HepG2 (cell line): ENCODE measurements at regions not wholly inside any gene's neighbourhood (a gene's known extent, or its start where the extent isn't known, plus 50 kb on each side); places are given as distances from the start of the nearest gene placed in this dataset.

Experiments used
- ATAC-seq: fragments of 200-7000 bp; cut with Tn5 transposase; 3 replicates; pipeline ENCODE4 v1.9.1; 2020; ENCODE audit warnings: mild to moderate bottlenecking, moderate library complexity
- BruUV-seq: library from RNA; stranded (reverse); fragments of 400-500 nt; replicated peaks from 2 replicates; lab custom pipeline; 2021; lab: Mats Ljungman, UMichigan
- CTCF ChIA-PET: fragments of 300-600 bp; formaldehyde crosslinking; extraction: SDS; loops from one replicate; lab custom pipeline; 2021; ENCODE audit warnings: low total read pairs, inconsistent platforms, low intra/inter-chr PET ratio; lab: Yijun Ruan, JAX
- POLR2A ChIA-PET: fragments of 350-600 bp; sonication (Branson Sonifier 250); formaldehyde crosslinking; loops from one replicate; lab custom pipeline; 2020; ENCODE audit warnings: antibody characterized with exemption, inconsistent platforms; lab: Yijun Ruan, JAX
- DNase-seq: peaks from one replicate; pipeline ENCODE4 v3.0.0-alpha.2; 2015; ENCODE audit warnings: low spot score
- FAIRE-seq: peaks from 3 replicates; lab custom pipeline; 2011; peaks lifted over from hg19 to GRCh38; lab: Jason Lieb, UNC
- H2AFZ ChIP-seq: one replicate; pipeline ENCODE4 v1.6.1; 2011; ENCODE audit warnings: low read length, inconsistent platforms
- H3K27ac ChIP-seq: fragments of 300-600 bp; 3 replicates; pipeline ENCODE4 v1.8.0; 2011; ENCODE audit warnings: mixed run types, mild to moderate bottlenecking, mixed read lengths, low read length, inconsistent platforms; ENCODE audit not compliant: insufficient read depth; ENCODE audit errors: extremely low read length
- H3K27me3 ChIP-seq, 2 experiments: fragments of 200-600 bp in 1 of 2; 2 replicates in 1 of 2; 3 replicates in 1 of 2; pipeline versions ENCODE4 v1.6.0 to v1.8.0; 2011; ENCODE audit warnings: low read length in 2 of 2, mild to moderate bottlenecking in 2 of 2, moderate library complexity in 2 of 2, inconsistent platforms in 1 of 2; ENCODE audit not compliant: insufficient read depth in 2 of 2, control insufficient read depth in 1 of 2
- H3K36me3 ChIP-seq, 2 experiments: fragments of 200-600 bp in 1 of 2; replicated peaks in 1 of 2; 2 replicates in 1 of 2; 3 replicates in 1 of 2; pipeline versions ENCODE4 v1.5.1 to v1.8.0; 2011; ENCODE audit warnings: low read length in 2 of 2, inconsistent platforms in 1 of 2; ENCODE audit not compliant: insufficient read depth in 2 of 2, control insufficient read depth in 1 of 2
- H3K4me1 ChIP-seq: 2 replicates; pipeline ENCODE4 v1.5.1; 2012; ENCODE audit warnings: low read length, inconsistent platforms; ENCODE audit not compliant: insufficient read depth
- H3K4me2 ChIP-seq: 2 replicates; pipeline ENCODE4 v1.6.0; 2011; ENCODE audit warnings: low read depth, low read length, inconsistent platforms
- H3K4me3 ChIP-seq, 3 experiments: fragments of 200-600 bp in 1 of 3; sonication (generic), shearing (Covaris generic) in 1 of 3; replicated peaks in 1 of 3; 2 replicates each; pipeline ENCODE4 v1.5.1; 2011 to 2016; ENCODE audit warnings: low read length in 3 of 3, inconsistent platforms in 2 of 3, low read depth in 2 of 3, mild to moderate bottlenecking in 2 of 3, control low read depth in 1 of 3, mixed read lengths in 1 of 3; ENCODE audit not compliant: insufficient read depth in 1 of 3
- H3K79me2 ChIP-seq: one replicate; pipeline ENCODE4 v1.6.1; 2011; ENCODE audit warnings: low read length, inconsistent platforms; ENCODE audit not compliant: insufficient read depth
- H3K9ac ChIP-seq: 2 replicates; pipeline ENCODE4 v1.6.0; 2011; ENCODE audit warnings: mild to moderate bottlenecking, low read depth, low read length, inconsistent platforms; ENCODE audit not compliant: insufficient read depth
- H3K9me3 ChIP-seq: 2 replicates; pipeline ENCODE4 v1.5.1; 2012; ENCODE audit warnings: mild to moderate bottlenecking, low read length
- H4K20me1 ChIP-seq: 2 replicates; pipeline ENCODE4 v1.6.0; 2011; ENCODE audit warnings: inconsistent platforms, mild to moderate bottlenecking, low read length, moderate library complexity; ENCODE audit not compliant: insufficient read depth
- CEBPG ChIP-seq: IDR thresholded peaks from 2 replicates; pipeline ENCODE4 v1.6.1; 2016
- KDM1A ChIP-seq: IDR thresholded peaks from 2 replicates; pipeline ENCODE4 v1.6.1; 2016; ENCODE audit warnings: missing compliant biosample characterization
- PHF20 ChIP-seq: sonication (generic); formaldehyde crosslinking; IDR thresholded peaks from 2 replicates; pipeline ENCODE4 v1.5.0; 2020; ENCODE audit warnings: mild to moderate bottlenecking, missing genetic modification reagents
- RAD51 ChIP-seq: fragments of 450-650 bp; IDR thresholded peaks from 2 replicates; pipeline ENCODE4 v1.6.1; 2016; ENCODE audit warnings: borderline replicate concordance
- SP5 ChIP-seq: IDR thresholded peaks from 2 replicates; pipeline ENCODE4 v1.6.1; 2016; ENCODE audit warnings: low read depth, borderline replicate concordance
- XBP1 ChIP-seq: sonication (generic); formaldehyde crosslinking; IDR thresholded peaks from 2 replicates; pipeline ENCODE4 v1.5.0; 2020; ENCODE audit warnings: missing genetic modification reagents
- ZNF350 ChIP-seq: sonication (generic); formaldehyde crosslinking; IDR thresholded peaks from 2 replicates; pipeline ENCODE4 v1.4.0; 2020; ENCODE audit warnings: mild to moderate bottlenecking, low read depth, missing genetic modification reagents, borderline replicate concordance
- WGBS: methylation state at CpG from one replicate; pipeline ENCODE4 v1.1.6; 2017; ENCODE audit warnings: low lambda C conversion rate; 5-methylcytosine and 5-hydroxymethylcytosine counted together
- in situ Hi-C: cut with HindIII; loops from 2 replicates; pipeline ENCODE4 v1.10.0; 2017; ENCODE audit warnings: low pct_unique_long_range_greater_than_20kb; ENCODE audit not compliant: extremely low pct_ligation_motif_present
- intact Hi-C: fragments of 100-400 bp; cut with micrococcal nuclease; formaldehyde crosslinking; loops from one replicate; pipeline ENCODE4 v1.10.0; 2022; ENCODE audit not compliant: unreplicated experiment

GRCh38 chr6:15832841-15833240, 170.0 kb upstream of the DTNBP1 start:
- no peak for DNase-seq
- H3K27me3 ChIP-seq, result peaks cover 0 to 6% of the 10 kb centered on the region in 2 experiments; a peak in 1 of 5 replicates
- ChIA-PET POLR2A (no interaction called here), CTCF (no interaction called here)
- no TSS peak for BruUV-seq
- no peaks in the 10 kb centered on the region for H3K4me1 ChIP-seq
- 0% methylated on average over 1 of the region's 1 CpG for WGBS
- H4K20me1 ChIP-seq, result no peaks in the 10 kb centered on the region
- no peak overlapping the region for H2AFZ ChIP-seq
- no peak for FAIRE-seq
- no peaks in the 10 kb centered on the region for H3K36me3 ChIP-seq
- H3K4me3 ChIP-seq, result no peak overlapping the region
- no peak overlapping the region for H3K27ac ChIP-seq
- in situ Hi-C loops (no loop called here), intact Hi-C loops (no loop called here)
- ATAC-seq, result no peak
- no peaks in the 10 kb centered on the region for H3K9me3 ChIP-seq
- H3K79me2 ChIP-seq, result no peaks in the 10 kb centered on the region
- TF ChIP-seq KDM1A (CRISPR knock-in tag) (no peak), CEBPG (CRISPR knock-in tag) (no peak), ZNF350 (CRISPR knock-in tag) (no peak)
- H3K4me2 ChIP-seq, result no peak overlapping the region
- no peak overlapping the region for H3K9ac ChIP-seq

GRCh38 chr6:15829156-15829555, 166.3 kb upstream of the DTNBP1 start:
- no TSS peak for BruUV-seq
- no peaks in the 10 kb centered on the region for H3K4me1 ChIP-seq
- in situ Hi-C loops (no loop called here), intact Hi-C loops (no loop called here)
- H3K27ac ChIP-seq, result no peak overlapping the region
- no peak overlapping the region for H3K9ac ChIP-seq
- H4K20me1 ChIP-seq, result no peaks in the 10 kb centered on the region
- ChIA-PET CTCF (no interaction called here), POLR2A (no interaction called here)
- no peak overlapping the region for H3K4me3 ChIP-seq
- ATAC-seq (no peak), FAIRE-seq (no peak), DNase-seq (no peak)
- H3K27me3 ChIP-seq, result no peaks in the 10 kb centered on the region
- no peaks in the 10 kb centered on the region for H3K9me3 ChIP-seq
- WGBS, result 24% methylated on average over 4 of the region's 4 CpGs
- no peaks in the 10 kb centered on the region for H3K36me3 ChIP-seq
- no peak for TF ChIP-seq RAD51
- TF ChIP-seq SP5 (CRISPR knock-in tag), result no peak
- TF ChIP-seq XBP1 (CRISPR knock-in tag), result no peak
- no peak for TF ChIP-seq PHF20 (CRISPR knock-in tag)
- H3K4me2 ChIP-seq, result no peak overlapping the region
- no peaks in the 10 kb centered on the region for H3K79me2 ChIP-seq
- no peak overlapping the region for H2AFZ ChIP-seq
